ENCODE measurements at regions not wholly inside any gene's neighbourhood (a gene's known extent, or its start where the extent isn't known, plus 50 kb on each side); places are given as distances from the start of the nearest gene placed in this dataset.

GRCh38 chr15:29532296-29532695, 262.7 kb upstream of the NSMCE3 start:
- TF ChIP-seq CTCF (IDR thresholded peaks at IDR 0.05) = no peak
- TF ChIP-seq POLR2A (IDR thresholded peaks at IDR 0.05) = no peak
